ENCODE measurements at regions not wholly inside any gene's neighbourhood (a gene's known extent, or its start where the extent isn't known, plus 50 kb on each side); places are given as distances from the start of the nearest gene placed in this dataset.
"Not testable (repeated sequence)": the region's sequence is repeated elsewhere in the genome, so short reads cannot be mapped to it uniquely, and the experiment has no call there.

GRCh38 chr13:40054422-40054821 is 399.0 kb downstream of the COG6 start:
- DNase-seq = not testable (repeated sequence)

DNA sequence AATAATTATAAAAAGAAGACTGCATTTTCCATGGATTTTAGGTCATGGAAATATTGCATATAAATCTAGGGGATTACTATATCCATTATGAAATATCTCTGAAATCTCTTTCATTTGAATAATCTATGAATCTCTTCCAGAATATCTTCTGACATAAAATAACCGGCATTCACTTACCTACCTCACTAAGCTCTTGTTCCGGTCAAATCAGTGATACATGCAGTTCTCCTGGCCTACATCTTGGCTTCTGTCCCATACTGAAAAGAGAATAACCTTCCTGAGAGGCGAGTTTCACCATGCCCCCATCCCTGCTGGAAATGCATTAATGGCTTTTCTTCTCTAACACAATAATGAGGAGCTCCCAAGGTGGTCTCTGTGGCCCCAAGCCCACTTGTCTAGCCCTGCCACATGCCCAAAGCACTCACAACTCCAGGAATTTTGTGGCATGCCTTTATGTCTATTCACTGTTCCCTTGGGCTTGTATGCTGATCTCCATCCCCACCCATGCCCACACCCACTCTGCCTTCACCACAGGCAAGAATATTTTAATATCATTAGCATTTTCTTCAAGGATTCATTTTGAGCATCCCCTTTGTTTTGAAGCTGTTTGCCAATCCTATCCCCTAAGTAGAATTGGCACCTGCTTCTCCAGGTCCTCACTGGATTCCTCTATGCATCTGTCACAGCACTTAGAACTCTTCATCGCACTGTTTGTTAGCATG is 401.6 kb downstream of the COG6 start:
- no peak for DNase-seq

DNA sequence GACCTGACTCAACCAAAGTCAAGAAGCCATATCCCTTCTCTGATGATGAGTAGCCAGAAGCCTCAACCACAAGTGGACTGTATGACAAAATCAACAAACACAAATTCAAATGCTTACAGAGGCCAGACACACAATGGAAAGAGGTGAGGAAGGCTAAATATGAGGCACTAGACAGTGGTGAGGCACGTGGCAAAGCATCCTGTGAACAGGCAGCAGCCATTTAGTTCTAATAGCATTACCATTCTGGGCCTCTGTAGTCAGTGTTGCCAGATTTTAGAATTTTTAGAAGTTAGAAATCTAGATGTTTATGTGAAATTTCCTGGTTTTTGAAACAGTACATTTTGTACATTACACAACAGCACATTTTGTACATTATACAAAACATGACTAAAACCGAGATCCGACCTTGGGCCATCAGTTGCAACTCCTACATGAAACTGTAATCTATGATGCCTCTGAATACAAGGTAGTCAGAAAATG is 403.3 kb downstream of the COG6 start:
- DNase-seq = no peak

GRCh38 chr13:40059540-40060232 is 404.2 kb downstream of the COG6 start:
- DNase-seq = no peak

DNA sequence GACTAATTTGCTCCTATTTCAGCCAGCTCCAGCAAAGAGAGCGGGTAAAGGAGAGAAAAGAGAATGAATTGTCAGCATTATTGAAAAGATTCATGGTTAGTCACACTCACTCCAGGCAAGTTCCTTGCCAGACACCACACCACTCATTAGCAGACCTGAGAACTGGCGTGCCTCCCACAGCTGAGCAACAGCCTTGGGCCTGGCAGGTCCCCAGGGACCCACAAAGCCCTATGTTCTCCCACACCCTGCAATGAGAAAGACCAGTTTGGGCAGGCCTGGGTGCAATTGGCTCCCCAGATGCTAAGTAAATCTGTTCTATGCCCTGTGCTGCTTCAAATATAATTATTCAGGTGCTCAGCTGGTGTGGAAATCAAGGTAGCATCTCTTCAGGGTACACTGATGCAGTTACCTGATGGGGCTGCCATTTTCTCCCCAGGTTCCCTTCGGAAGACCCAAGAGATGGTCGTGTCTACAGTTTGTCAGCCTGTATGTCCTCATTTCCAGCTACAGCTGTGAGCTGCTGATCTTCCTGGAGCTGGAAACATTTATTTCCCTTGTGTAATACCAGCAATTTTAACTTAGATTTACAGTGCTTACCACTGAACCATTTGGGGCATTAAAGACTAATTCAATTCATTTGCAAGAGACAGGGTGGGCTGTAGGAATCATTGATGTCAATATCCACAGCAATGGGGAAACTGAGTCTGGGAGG is 405.0 kb downstream of the COG6 start:
- DNase-seq = no peak

DNA sequence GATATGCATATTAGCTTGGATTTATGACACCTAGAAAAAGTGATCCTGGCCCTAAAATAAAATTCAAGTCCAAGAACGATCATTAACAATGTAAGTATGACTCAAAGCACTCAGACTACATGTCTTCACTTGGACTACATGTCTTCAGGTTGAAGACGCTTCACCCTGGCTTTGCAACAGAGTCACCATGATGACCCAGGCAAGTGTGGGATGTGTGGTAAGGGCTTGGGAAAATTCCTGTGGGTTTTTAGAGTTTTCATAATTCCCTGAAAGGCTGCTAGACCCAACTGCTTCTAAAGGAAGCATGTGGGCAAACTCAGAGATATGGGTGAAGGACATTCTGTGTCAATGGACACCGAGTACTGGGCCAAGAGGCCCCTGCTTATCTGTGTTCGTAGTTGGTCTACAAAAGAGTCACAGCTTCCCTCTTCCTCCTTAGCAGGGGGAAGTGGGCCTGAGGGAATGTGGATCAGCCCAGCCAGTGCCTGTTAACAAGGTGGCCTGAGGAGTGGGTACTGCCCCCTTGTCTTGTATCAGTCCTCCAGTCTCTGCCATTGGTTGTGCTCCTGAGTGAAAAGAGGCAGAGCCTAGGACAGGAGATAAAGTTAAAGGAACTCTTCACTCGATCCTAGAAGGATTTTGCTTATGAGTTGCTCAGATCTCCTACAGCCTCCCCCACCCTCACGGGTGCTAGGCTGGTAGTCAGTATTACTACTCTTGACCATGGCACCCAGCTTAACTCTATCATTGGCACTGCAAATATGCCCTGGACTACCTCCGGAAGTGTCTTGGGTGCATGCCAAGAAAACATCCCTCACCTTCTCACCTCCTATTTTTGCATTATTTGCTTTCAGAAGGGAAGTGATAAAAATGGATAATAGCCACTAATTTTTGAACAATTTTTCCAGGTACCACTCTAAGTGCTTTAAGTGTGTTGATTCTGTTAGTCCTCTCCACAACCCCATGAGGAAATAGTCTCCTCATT is 406.3 kb downstream of the COG6 start:
- DNase-seq = no peak

GRCh38 chr13:40063278-40063698 is 407.8 kb downstream of the COG6 start:
- no peak for DNase-seq

DNA sequence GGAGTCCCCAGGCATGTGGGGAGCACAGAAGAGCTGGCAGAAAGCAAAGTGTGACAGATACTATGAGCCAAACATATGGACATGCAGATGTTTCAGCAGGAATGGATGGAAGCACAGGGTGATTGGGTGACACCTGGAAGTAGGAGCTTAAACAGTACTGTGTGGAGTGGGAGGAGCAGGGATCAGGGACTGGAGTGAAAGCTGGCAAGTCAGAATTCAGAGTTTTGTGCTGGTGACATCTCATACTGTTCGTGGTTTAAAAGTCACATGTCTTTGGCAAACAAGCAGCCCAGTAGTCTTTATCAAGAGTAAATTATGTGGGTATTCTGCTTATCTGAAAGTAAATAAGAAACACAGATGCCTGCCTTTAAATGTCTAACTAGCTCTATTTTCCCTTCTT is 408.2 kb downstream of the COG6 start:
- DNase-seq = no peak

DNA sequence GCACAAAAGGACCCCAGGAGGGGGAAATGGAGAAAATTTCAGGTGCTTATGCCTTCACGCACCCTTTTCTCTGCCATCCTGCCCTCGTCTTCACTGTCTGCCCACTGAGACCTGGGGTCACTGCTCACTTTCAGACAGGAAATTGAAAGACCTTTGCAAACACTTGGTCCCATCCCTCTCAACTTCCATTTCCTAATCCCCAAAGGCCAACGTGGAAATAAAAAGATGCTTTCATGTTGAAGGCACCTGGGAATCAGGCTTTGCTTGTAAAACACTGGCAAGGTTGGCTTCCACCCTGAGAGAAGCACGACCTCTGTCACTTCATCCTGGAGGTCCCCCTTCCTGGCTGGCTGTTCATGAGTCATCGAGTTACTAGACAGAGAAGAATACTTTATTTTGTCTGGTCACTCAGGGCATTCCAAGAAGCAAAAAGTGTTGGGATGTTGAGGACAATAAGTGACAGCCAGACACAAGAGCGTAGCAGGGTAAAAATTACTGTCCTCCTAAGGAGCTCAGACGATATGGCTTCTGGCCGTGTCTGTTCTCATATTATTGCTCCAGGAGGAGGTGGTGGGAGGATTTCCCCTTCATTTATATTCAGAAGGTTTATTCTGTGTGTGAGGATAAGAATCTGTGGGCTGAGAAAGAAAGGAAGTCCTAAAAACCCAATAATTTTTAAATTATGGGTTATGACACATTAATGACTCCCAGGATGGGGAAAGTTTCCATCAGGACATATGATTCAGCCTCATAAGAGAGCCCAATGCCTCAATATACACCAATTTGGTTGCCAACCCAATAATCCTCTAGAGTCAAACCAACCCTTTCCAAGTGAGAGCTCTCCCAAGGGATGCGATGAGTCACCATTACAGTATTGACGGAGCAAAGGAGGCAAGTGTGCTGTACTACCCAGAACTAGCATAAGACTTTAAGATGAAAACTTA is 409.0 kb downstream of the COG6 start:
- DNase-seq = no peak

DNA sequence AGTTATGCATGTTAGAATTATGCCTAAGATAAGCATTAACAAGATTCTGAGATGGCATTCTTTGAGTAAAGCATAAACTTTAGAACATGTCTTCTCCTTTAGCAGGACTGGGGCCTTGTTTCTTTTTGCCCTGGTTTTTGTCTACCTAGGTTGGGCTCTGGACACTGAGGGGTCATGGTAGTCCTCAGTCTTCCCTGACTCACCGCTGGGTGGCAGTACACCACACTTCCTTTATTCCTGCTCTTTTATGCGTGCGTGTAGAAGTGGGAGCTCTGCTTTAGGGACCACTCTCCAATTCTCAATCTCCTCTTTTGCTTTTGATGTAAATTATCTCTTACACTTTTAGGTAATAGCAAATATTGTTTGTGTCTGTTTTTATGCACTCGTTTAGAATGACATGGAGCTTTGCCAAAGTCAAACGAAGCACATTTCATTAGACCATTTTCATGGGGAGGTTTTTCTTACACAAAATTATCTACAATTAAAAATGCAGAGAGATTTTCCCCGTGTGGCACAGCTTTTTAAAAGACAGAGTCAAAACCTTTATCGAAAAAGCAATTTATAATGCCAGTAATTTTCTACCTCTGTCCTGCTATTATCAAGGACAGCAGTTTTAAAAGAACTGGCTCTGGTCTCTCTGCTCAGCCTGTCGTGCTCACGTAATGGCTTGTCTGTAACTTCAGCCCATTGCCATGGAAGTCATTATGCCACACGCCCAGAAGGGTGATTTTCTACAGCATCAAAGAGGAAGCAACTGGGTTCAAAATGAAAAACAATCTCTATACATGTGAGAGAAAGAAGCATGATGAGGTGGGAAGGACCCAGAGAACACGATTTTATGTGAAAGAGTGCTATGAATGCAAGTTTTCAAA is 413.9 kb downstream of the COG6 start:
- peak; percentile 63 for DNase-seq

DNA sequence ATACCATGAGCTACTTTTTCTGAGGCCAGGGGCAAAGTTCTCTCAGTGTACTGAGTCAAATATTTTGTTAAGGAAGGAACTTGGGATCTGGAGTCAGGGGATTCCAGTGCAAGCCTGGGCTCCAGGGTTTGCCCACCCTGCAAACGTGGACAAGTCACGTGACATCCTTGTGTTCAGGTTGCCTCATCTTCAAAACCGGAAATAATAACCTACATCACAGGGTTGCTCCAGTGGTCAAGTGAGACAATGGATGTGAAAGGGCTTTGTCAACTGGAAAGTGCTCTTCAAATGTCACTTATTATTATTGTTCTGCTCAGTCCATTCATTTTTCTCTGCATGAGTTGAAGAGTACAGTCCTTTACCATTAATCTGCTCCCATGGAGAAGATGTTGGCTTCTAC is 414.9 kb downstream of the COG6 start:
- DNase-seq = no peak

GRCh38 chr13:40072663-40073120 is 417.2 kb downstream of the COG6 start:
- no peak for DNase-seq

GRCh38 chr13:40074338-40074737 is 418.9 kb downstream of the COG6 start:
- DNase-seq = no peak

DNA sequence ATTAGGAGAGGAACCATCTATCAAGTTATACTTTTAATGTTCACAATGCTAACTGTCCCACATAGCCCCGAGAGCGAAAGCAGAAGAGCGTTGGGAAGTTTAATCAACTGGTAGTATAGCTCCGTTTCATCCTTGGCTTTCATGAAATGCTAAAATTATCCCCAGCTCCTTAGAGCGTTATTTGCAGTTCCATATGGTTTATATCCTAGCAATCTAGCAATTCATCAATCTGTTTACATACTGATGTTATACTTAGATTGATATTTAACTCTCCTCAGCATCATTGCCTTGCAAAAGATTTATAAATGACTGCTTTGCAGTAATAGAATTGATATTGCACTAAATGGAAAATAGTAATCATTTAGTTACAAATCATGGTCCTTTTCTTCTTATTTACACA is 419.8 kb downstream of the COG6 start:
- no peak for DNase-seq

- DNase-seq = no peak
These were observed 421.4 kb downstream of the COG6 start for GRCh38 chr13:40076765-40077362.

- no peak for DNase-seq
These were observed 422.1 kb downstream of the COG6 start for GRCh38 chr13:40077396-40078027.

GRCh38 chr13:40079721-40080120 is 424.3 kb downstream of the COG6 start:
- no peak for DNase-seq

DNA sequence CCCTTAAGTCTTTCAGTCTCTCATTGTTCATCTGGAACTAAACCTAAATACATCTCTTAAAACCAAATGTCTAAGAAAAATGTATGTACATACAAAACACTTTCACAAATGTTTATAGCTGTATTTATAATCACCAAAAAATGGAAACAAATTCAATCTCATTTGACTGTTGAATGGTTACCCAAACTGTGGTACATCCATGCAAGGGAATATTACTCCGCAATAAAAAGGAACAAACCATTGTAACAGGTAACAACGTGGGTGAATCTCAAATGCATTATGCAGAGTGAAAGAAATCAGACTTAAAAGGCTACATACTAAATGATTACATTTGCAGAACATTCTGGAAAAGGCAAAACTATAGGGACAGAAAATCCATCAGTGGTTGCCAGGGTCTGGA is 425.2 kb downstream of the COG6 start:
- no peak for DNase-seq

DNA sequence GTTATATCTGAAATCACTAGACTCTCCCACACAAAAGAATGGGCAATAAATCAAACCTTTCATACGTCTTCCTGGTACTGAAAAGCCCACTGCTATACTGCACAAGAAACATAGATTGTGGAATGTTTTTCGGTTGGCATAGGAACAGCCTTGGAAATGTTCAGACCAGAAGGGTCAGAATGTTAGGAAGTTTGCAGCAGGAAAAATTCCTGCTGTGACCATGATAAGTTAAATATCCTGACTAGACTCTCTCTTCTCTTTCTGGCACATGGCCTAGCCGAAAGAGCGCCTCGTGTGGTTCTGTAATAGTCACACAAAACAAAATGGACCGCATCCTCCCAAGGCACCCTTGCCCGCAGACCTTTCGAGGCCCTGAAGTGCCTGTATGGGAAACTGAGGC is 427.2 kb downstream of the COG6 start:
- DNase-seq = no peak

Data from effector CD4-positive, alpha-beta T cell (primary cell).